Motor neuron (in vitro differentiated cells): ENCODE measurements at regions not wholly inside any gene's neighbourhood (a gene's known extent, or its start where the extent isn't known, plus 50 kb on each side); places are given as distances from the start of the nearest gene placed in this dataset.

ENCODE experiments used
- ATAC-seq, 8 experiments: fragments of 200-7000 bp; cut with Tn5 transposase; replicated peaks in 6 of 8; 2 replicates each; pipeline ENCODE4 v1.8.0; 2021; ENCODE audit warnings: mild to moderate bottlenecking in 8 of 8, moderate library complexity in 8 of 8
- H3K27ac ChIP-seq, 2 donors: fragments of 250-450 bp; sonication (Bioruptor Pico); 2 replicates each; pipeline ENCODE4 v1.9.0; 2021; ENCODE audit warnings: antibody characterized with exemption in 2 of 2, mild to moderate bottlenecking in 2 of 2, moderate library complexity in 1 of 2
- H3K4me1 ChIP-seq, 2 donors: fragments of 250-450 bp; sonication (Bioruptor Pico); replicated peaks in 1 of 2; 2 replicates each; pipeline ENCODE4 v1.6.1; 2021; ENCODE audit warnings: antibody characterized with exemption in 2 of 2, mild to moderate bottlenecking in 2 of 2, moderate library complexity in 1 of 2
- H3K4me3 ChIP-seq, 5 donors: fragments of 250-450 bp; sonication (Bioruptor Pico); 2 replicates each; pipeline ENCODE4 v1.9.0; 2021; ENCODE audit warnings: antibody characterized with exemption in 5 of 5, mild to moderate bottlenecking in 5 of 5, moderate library complexity in 4 of 5
- WGBS, 10 experiments: fragments of 450-650 bp; shearing (Covaris generic); methylation state at CpG; one replicate each; pipeline ENCODE4 v1.0.0; 2022; 5-methylcytosine and 5-hydroxymethylcytosine counted together
- in situ Hi-C, 9 experiments: fragments of 400-800 bp; cut with MboI; loops; one replicate each; pipeline ENCODE4 v1.15.0; 2021; ENCODE audit warnings: low sequenced_read_pairs in 9 of 9, low pct_unique_long_range_greater_than_20kb in 2 of 9; ENCODE audit not compliant: unreplicated experiment in 9 of 9

DNA sequence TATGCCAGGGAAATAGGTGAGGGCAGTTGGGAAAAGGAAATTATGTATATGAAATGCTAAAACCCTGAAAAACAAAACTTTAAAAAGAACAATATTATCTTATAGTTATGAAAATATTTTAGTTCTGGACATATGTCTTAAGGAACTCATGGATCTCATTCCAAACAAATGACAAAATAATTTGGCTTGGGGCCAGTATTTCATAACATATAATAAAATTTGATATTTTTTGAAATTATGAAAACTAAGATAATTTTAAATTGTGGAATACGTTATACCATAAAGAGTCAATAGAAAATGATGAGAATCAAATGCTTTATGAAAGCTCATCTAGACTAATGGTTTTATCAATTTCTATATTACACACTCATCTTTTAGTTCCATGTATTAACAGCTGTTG lies 173.8 kb upstream of the DCN start:
- in situ Hi-C loops = loop anchor here in 4 of 9 experiments (10.0 to 25.0 kb wide), 4 partner anchors 382 to 1281 kb away; partner anchors contain the start of gene CCER1 (in 1 of the 4)
- 44 to 100% (median 80%) methylated on average over 1 of the region's 1 CpG; no CpG with 5 or more reads in 1 of the 10 experiments for WGBS, 10 experiments
- H3K4me1 ChIP-seq = peaks cover 7 to 11% of the 10 kb centered on the region in 2 donors
- no peak for ATAC-seq
- H3K27ac ChIP-seq = no peak overlapping the region
- H3K4me3 ChIP-seq = no peak overlapping the region

DNA sequence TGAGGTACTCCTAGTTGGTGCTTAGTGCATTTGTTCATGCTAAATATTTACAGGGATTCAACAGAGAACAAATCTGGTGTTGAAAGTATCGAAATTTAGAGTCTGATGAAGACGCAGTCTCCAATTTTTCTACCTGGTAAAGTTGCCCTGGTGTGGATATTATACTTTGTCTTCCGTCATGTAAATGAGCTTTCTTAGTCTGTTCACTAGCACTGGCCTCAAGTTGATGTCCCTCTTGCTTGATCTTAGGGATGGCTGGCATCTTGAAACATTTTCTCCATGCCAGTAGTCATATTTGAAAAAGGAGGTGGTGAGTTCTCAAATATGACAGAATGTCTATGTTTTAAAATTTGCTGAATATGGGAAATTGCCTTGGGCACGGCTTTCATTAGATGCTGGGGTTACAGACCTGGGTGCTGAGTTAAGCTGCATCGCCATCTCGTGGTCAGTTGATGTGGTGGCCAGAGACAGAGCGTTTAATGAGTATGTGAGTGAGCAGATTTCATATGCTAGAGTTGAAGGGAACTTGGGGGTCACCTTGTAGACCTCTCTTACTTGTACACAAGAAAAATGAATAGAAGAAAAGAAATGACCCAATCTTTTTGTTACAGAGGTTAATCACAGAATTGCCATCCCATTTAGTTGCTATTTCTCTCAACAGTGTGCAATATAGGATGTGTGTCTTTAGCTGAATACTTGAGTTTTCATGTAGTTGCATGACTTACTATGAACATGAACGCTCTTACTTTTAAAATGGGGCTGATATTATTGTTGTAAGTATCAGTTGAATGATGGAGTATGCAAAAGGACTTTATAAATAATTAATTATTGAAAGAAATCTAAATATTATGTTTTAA lies 172.8 kb upstream of the DCN start:
- peak; percentile 79 to 100 (median 94) for ATAC-seq
- Histone ChIP-seq H3K4me1 (peaks cover 7 to 11% of the 10 kb centered on the region in 2 donors), H3K27ac (no peak overlapping the region), H3K4me3 (no peak overlapping the region)
- in situ Hi-C loops = loop anchor here in 4 of 9 experiments (10.0 to 25.0 kb wide), 4 partner anchors 381 to 1282 kb away; partner anchors contain the start of gene CCER1 (in 1 of the 4)
- 0 to 66% (median 37%) methylated on average over 1 to 8 of the region's 8 CpGs for WGBS, 10 experiments

DNA sequence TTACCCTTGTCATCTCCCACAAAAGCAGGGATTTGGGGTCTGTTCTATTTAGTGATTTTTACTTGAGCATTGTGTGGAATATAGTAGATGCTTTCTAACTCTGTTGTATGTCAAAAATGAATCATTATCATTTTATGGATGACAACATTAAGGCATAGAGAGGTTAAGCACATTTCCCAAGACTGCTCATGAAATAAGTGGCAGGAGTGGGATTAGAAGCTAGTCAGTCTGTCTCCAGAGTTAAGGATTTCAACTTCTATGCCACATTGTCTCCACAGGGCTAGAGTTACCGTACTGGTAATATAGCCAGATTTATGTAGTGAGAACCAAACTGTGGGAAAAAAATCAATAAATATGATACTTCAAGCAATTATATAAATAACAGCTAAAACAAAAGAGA lies 170.6 kb upstream of the DCN start:
- in situ Hi-C loops = loop anchor here in 4 of 9 experiments (10.0 to 25.0 kb wide), 4 partner anchors 378 to 1284 kb away; partner anchors contain the start of gene CCER1 (in 1 of the 4)
- 71 to 100% (median 100%) methylated on average over 1 of the region's 1 CpG; no CpG with 5 or more reads in 4 of the 10 experiments for WGBS, 10 experiments
- no peak for ATAC-seq

DNA sequence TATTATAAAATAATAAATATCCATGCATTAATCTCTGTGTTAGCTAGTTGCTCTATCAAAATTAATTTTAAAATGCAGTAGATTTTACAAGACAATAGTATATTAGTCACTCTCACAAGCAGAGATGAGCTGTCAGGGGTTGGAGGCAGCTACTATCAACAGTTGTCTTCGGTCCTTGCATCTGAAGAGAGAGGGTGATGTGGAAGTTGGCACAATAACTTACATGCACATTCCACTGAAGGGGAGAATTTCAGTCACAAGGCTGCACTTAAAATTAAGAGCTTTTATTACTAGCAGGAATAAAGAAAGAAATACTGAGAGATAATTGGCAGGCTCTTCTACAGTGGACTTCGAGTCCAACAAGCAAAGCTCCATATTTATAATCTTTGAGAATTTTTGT lies 166.9 kb upstream of the DCN start:
- Histone ChIP-seq H3K27ac (no peak overlapping the region), H3K4me1 (no peaks in the 10 kb centered on the region), H3K4me3 (no peak overlapping the region)
- in situ Hi-C loops = loop anchor here in 5 of 9 experiments (25.0 kb wide), 3 partner anchors 162 to 362 kb away; partner anchors contain the start of gene DCN (in 1 of the 5)
- no peak for ATAC-seq
- WGBS, 10 experiments = 0 to 100% (median 93%) methylated on average over 1 to 2 of the region's 2 CpGs; no CpG with 5 or more reads in 2 of the 10 experiments

More for the DNA sequence above, 170.6 kb upstream of the DCN start:
- peaks cover 7 to 11% of the 10 kb centered on the region in 2 donors for H3K4me1 ChIP-seq
- H3K4me3 ChIP-seq = no peak overlapping the region
- H3K27ac ChIP-seq = no peak overlapping the region

DNA sequence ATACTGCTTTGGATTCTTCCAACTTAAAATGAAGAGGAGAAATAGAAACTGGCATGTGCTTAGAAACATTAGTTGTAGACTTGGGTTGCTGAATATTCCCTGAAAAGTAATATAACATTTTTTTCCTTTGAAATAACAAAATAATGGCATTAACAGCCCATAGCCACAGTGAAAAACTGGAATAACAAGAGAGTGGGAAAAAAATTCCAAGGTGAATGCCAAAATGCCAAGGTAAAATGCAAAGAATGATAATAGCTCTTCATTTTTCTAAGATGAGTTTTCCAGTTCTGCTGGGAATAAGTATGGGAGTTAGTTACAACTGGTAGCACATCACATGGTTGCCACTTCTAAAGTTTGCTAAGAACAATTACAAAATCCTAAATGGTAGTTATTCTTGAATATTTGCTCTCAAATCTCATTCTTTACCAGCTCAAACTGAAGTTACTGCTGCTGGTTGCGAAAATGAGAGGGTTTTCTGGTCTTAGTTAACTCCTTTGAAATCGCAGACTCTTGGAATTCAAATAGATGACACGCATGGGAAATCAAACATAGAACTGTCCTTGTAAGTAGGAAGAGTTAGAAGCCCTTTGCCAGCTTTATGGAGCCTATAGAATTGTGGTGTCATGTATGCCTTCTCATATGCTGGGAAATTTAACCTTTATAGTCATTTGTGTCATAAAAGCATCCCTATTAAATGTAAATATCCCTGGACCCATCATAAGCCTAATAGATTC lies 165.0 kb upstream of the DCN start:
- no peak for ATAC-seq
- in situ Hi-C loops = loop anchor here in 5 of 9 experiments (25.0 kb wide), 3 partner anchors 160 to 360 kb away; partner anchors contain the start of gene DCN (in 1 of the 5)
- Histone ChIP-seq H3K4me3 (no peak overlapping the region), H3K27ac (no peak overlapping the region), H3K4me1 (no peaks in the 10 kb centered on the region)
- 21 to 100% (median 86%) methylated on average over 2 to 3 of the region's 3 CpGs; no CpG with 5 or more reads in 3 of the 10 experiments for WGBS, 10 experiments

DNA sequence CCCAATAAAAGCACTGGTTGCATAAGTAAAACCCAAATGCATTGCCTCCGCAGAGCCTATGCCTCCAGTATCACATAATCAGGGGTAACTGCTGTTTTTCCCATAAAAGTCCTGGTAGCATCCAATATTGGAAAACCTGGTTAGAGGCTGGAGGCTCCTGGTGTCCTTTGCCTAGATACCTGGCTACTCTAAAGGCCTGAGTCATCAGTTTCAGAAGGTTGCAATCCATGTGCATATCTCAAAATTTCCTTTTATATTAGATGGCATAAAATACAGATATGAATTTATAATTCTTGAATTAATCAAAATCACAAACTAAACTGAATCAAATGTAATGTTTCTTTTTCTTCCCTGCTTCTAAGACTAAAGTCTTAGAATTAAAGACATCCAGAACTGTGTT lies 164.2 kb upstream of the DCN start:
- no peak overlapping the region for H3K27ac ChIP-seq
- 80 to 100% (median 100%) methylated on average over 1 of the region's 1 CpG; no CpG with 5 or more reads in 3 of the 10 experiments for WGBS, 10 experiments
- in situ Hi-C loops = loop anchor here in 5 of 9 experiments (25.0 kb wide), 3 partner anchors 160 to 360 kb away; partner anchors contain the start of gene DCN (in 1 of the 5)
- ATAC-seq = no peak
- H3K4me1 ChIP-seq = no peaks in the 10 kb centered on the region
- no peak overlapping the region for H3K4me3 ChIP-seq

DNA sequence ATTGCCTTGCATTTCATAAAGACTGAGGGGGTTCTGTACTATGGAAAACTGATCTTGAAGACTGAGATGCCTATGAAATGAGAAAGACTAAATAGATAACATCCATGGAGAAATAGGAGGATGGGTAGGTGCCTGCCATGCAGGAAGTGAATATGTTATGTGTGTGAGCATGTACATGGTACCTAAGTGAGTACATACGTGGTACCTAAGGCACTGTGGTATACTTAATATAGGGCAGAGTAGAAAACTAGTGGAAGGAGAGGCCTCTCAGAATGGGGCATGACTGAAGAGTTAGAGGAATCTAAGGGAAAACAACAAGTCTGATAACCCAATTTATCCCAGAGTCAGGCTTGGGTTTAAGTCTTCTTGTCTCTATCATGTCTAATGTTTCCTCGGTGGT lies 161.8 kb upstream of the DCN start:
- 33 to 100% (median 90%) methylated on average over 1 to 2 of the region's 2 CpGs; no CpG with 5 or more reads in 4 of the 10 experiments for WGBS, 10 experiments
- Histone ChIP-seq H3K4me3 (no peak overlapping the region), H3K4me1 (no peaks in the 10 kb centered on the region), H3K27ac (no peak overlapping the region)
- no peak for ATAC-seq
- in situ Hi-C loops = loop anchor here in 5 of 9 experiments (25.0 kb wide), 3 partner anchors 157 to 357 kb away; partner anchors contain the start of gene DCN (in 1 of the 5)

DNA sequence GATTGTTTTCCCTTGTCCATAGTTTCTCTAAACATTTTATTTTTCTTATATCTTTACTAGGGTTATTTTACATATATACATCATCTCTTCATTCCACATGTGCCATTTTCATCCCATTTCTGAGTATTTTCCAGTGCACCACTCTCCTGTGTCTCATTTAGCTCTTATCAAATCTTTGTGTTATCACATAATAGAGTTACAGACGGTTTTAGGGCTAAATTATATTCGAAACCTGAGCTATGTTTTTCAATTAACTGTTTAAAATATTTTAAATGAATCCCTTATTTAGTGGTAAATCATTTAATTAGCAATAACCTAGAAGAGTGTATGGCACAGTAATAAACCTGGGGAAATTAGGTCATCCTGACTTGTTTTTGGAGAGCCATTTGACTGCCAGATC lies 160.4 kb upstream of the DCN start:
- in situ Hi-C loops = loop anchor here in 5 of 9 experiments (25.0 kb wide), 3 partner anchors 156 to 356 kb away; partner anchors contain the start of gene DCN (in 1 of the 5)
- H3K27ac ChIP-seq = no peak overlapping the region
- no peak overlapping the region for H3K4me3 ChIP-seq
- no peaks in the 10 kb centered on the region for H3K4me1 ChIP-seq
- no peak for ATAC-seq
- WGBS, 10 experiments = 61 to 96% (median 82%) methylated on average over 1 to 2 of the region's 2 CpGs

DNA sequence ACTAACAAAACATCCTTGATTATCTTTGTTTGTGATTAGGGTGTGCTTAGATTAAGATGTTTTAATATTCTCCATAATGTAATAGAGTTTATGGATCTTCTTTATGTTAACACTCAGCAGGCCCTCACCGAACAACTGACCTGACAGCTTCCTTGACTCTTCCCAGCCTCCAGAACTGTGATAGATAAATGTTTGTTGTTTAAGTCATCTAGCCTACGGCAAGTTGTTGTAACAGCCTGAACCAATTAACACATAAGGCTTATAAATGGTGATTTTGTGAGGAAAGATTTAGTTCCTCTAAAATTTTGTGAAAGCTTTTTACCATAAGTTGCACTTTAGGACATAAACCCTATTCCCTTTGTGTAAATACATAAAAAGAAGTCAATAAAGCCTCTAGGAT lies 156.5 kb upstream of the DCN start:
- Histone ChIP-seq H3K4me1 (no peaks in the 10 kb centered on the region), H3K4me3 (no peak overlapping the region), H3K27ac (no peak overlapping the region)
- whole genome bisulfite sequencing, 10 experiments = 38 to 100% (median 88%) methylated on average over 1 to 2 of the region's 2 CpGs
- in situ Hi-C loops = loop anchor here in 5 of 9 experiments (25.0 kb wide), 3 partner anchors 152 to 352 kb away; partner anchors contain the start of gene DCN (in 1 of the 5)
- ATAC-seq = peak in 1 of 8 experiments; percentile 29

DNA sequence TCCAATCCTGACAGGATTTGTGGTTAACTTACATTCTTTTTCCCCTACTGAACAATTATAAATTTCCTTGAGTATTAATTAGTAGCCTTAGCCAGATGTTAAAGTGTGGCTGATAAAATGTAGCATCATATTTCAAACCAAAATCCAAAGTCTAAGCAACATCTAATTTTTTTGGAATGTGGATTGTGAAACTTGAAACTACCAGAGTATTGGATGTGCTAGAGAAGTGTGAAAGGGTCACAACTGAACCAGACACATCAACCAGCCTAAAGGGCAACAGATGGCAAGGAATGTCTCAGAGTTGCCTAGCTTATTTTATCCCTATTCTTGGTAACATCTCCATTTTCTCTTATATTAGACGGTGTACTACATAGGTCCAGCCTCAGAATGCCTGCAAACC lies 153.1 kb upstream of the DCN start:
- no peak for ATAC-seq
- in situ Hi-C loops = loop anchor here in 5 of 9 experiments (25.0 kb wide), 3 partner anchors 148 to 348 kb away; partner anchors contain the start of gene DCN (in 1 of the 5)
- Histone ChIP-seq H3K27ac (no peak overlapping the region), H3K4me3 (no peak overlapping the region), H3K4me1 (peaks cover 0 to 4% of the 10 kb centered on the region in 2 donors)
- WGBS, 10 experiments = 50 to 100% (median 95%) methylated on average over 1 of the region's 1 CpG; no CpG with 5 or more reads in 4 of the 10 experiments

DNA sequence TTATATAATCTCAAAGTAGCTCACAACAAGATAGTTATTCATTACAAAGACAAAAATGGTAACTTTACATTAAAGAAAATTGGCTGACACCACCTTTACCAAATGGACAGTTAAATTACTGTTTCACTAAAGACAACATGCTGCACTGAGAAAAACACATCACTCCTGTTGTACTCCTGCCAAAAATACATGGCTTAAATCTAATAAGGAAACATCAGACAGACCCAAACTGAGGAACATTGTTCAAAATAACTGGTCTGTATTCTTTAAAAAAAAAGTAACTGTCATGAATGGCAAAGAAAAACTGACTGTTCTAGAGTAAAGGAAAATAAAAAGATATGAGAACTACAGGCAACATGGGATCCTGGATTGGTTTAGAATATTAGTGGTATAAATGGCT lies 151.3 kb upstream of the DCN start:
- in situ Hi-C loops = loop anchor here in 5 of 9 experiments (25.0 kb wide), 3 partner anchors 147 to 347 kb away; partner anchors contain the start of gene DCN (in 1 of the 5)
- H3K4me1 ChIP-seq = peaks cover 0 to 4% of the 10 kb centered on the region in 2 donors
- no peak overlapping the region for H3K27ac ChIP-seq
- H3K4me3 ChIP-seq = no peak overlapping the region
- ATAC-seq = no peak

DNA sequence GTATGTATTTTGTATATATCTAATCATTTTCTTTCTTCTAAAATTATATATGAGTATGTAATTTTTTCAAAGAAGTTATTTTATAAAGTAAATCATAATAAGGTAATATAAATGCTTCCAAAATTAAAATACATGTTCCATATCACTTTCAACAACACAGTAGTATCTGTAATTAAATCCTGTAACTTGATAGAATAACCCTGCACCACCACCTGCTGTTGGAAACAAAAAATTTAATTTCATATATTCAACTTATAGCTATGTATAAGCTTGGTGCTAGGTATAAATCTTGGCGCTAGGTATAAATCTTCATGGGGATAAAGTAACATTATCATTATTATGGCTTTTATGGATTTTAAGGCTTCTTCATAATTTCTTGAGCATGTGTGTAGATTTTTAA lies 149.7 kb upstream of the DCN start:
- in situ Hi-C loops = loop anchor here in 5 of 9 experiments (25.0 kb wide), 3 partner anchors 145 to 345 kb away; partner anchors contain the start of gene DCN (in 1 of the 5)
- 83 to 100% (median 100%) methylated on average over 1 of the region's 1 CpG; no CpG with 5 or more reads in 1 of the 10 experiments for WGBS, 10 experiments
- Histone ChIP-seq H3K4me3 (no peak overlapping the region), H3K4me1 (peaks cover 0 to 4% of the 10 kb centered on the region in 2 donors), H3K27ac (no peak overlapping the region)
- peak in 1 of 8 experiments; percentile 40 for ATAC-seq
